NCI-H2171 treated with DMSO at 0.1 percent for 48 hours (cell line): ENCODE measurements at regions not wholly inside any gene's neighbourhood (a gene's known extent, or its start where the extent isn't known, plus 50 kb on each side); places are given as distances from the start of the nearest gene placed in this dataset.
"Not testable (repeated sequence)": the region's sequence is repeated elsewhere in the genome, so short reads cannot be mapped to it uniquely, and the experiment has no call there.

Experiments used
- DNase-seq: peaks from one replicate; lab custom pipeline; 2025; lab: John Stamatoyannopoulos, UW

GRCh38 chr1:61028136-61028535 is 54.2 kb upstream of the NFIA start:
- DNase-seq = no peak

GRCh38 chr1:61018068-61018467 is 64.3 kb upstream of the NFIA start:
- DNase-seq = not testable (repeated sequence)

- DNase-seq = no peak
Observed at GRCh38 chr1:61017651-61018050, 64.7 kb upstream of the NFIA start.

GRCh38 chr1:61013946-61014667 is 68.3 kb upstream of the NFIA start:
- DNase-seq = no peak

GRCh38 chr1:61013189-61013945 is 69.0 kb upstream of the NFIA start:
- DNase-seq = no peak

- no peak for DNase-seq
Observed at GRCh38 chr1:61012341-61012761, 70.0 kb upstream of the NFIA start.

GRCh38 chr1:61011561-61012263 is 70.6 kb upstream of the NFIA start:
- peak; percentile 25 for DNase-seq

GRCh38 chr1:61007534-61008364 is 74.6 kb upstream of the NFIA start:
- DNase-seq = no peak

- DNase-seq = no peak
Observed at GRCh38 chr1:61005614-61006580, 76.5 kb upstream of the NFIA start.

- no peak for DNase-seq
Observed at GRCh38 chr1:61004262-61005003, 77.9 kb upstream of the NFIA start.

GRCh38 chr1:61000327-61000726 is 82.0 kb upstream of the NFIA start:
- no peak for DNase-seq

GRCh38 chr1:60998786-60999185 is 83.6 kb upstream of the NFIA start:
- DNase-seq = no peak

- DNase-seq = no peak
Observed at GRCh38 chr1:60994828-60995492, 87.4 kb upstream of the NFIA start.

GRCh38 chr1:60994369-60994768 is 88.0 kb upstream of the NFIA start:
- DNase-seq = no peak

- no peak for DNase-seq
Observed at GRCh38 chr1:60992165-60992564, 90.2 kb upstream of the NFIA start.

GRCh38 chr1:60990714-60991090 is 91.7 kb upstream of the NFIA start:
- DNase-seq = no peak

- DNase-seq = no peak
Observed at GRCh38 chr1:60989749-60990713, 92.3 kb upstream of the NFIA start.

- peak; percentile 48 for DNase-seq
Observed at GRCh38 chr1:60988891-60989290, 93.5 kb upstream of the NFIA start.
